K562 (cell line): ENCODE measurements at regions not wholly inside any gene's neighbourhood (a gene's known extent, or its start where the extent isn't known, plus 50 kb on each side); places are given as distances from the start of the nearest gene placed in this dataset.

Experiments
- CREB1 ChIP-seq, 2 experiments: sonication (generic) in 1 of 2; formaldehyde crosslinking in 1 of 2; IDR thresholded peaks; 2 replicates each; pipeline versions ENCODE4 v1.6.1 to v1.8.0; 2012 to 2022; ENCODE audit warnings: inconsistent platforms in 1 of 2, mild to moderate bottlenecking in 1 of 2, missing genetic modification reagents in 1 of 2, moderate library complexity in 1 of 2
- ZNF318 ChIP-seq, 2 experiments: fragments of 450-650 bp; IDR thresholded peaks; 2 replicates each; pipeline ENCODE4 v1.6.1; 2016; ENCODE audit warnings: mild to moderate bottlenecking in 2 of 2, borderline replicate concordance in 1 of 2, low read depth in 1 of 2, moderate library complexity in 1 of 2

- TF ChIP-seq ZNF318 (IDR thresholded peaks at IDR 0.05; ENCODE audit: borderline replicate concordance in 1 of 2, low read depth in 1 of 2) (no peak), CREB1 (IDR thresholded peaks at IDR 0.05) (no peak), CREB1 (CRISPR knock-in tag; IDR thresholded peaks at IDR 0.05) (no peak)
Measured at GRCh38 chrX:109886122-109886761, 116.7 kb upstream of the TMEM164 start (continued).
